IMR-90 (cell line): ENCODE measurements at regions not wholly inside any gene's neighbourhood (a gene's known extent, or its start where the extent isn't known, plus 50 kb on each side); places are given as distances from the start of the nearest gene placed in this dataset.

Source experiments
- ATAC-seq: fragments of 200-7000 bp; cut with Tn5 transposase; 2 replicates; pipeline ENCODE4 v1.9.1; 2020; ENCODE audit warnings: low read depth, mild to moderate bottlenecking, moderate library complexity
- BruUV-seq: library from RNA; stranded (reverse); fragments of 400-500 nt; replicated peaks from 2 replicates; lab custom pipeline; 2021; lab: Mats Ljungman, UMichigan
- CTCF ChIA-PET: fragments of 300-600 bp; formaldehyde crosslinking; extraction: SDS; loops from one replicate; lab custom pipeline; 2021; ENCODE audit warnings: antibody characterized with exemption; lab: Yijun Ruan, JAX
- POLR2A ChIA-PET: fragments of 300-600 bp; sonication (Branson Sonifier 250); formaldehyde crosslinking; loops from one replicate; lab custom pipeline; 2022; ENCODE audit warnings: antibody characterized with exemption; ENCODE audit not compliant: unreplicated experiment; lab: Charles Lee
- DNase-seq: peaks from one replicate; pipeline ENCODE4 v3.0.0; 2013
- H2AFZ ChIP-seq: replicated peaks from 2 replicates; pipeline ENCODE3; 2013; ENCODE audit warnings: low read length, mild to moderate bottlenecking; ENCODE audit not compliant: poor library complexity
- H2AK5ac ChIP-seq: 2 replicates; pipeline ENCODE4 v1.6.1; 2013; ENCODE audit warnings: low read depth, low read length, inconsistent platforms
- H2AK9ac ChIP-seq: replicated peaks from 2 replicates; pipeline ENCODE3; 2013; ENCODE audit warnings: mild to moderate bottlenecking, low read depth, low read length, moderate library complexity; ENCODE audit not compliant: poor library complexity
- H2BK120ac ChIP-seq: 2 replicates; pipeline ENCODE4 v1.6.1; 2013; ENCODE audit warnings: low read depth, low read length, inconsistent platforms
- H2BK15ac ChIP-seq: 3 replicates; pipeline ENCODE4 v1.6.1; 2013; ENCODE audit warnings: low read depth, low read length, inconsistent platforms
- H2BK20ac ChIP-seq: 2 replicates; pipeline ENCODE4 v1.6.1; 2013; ENCODE audit warnings: low read depth, mild to moderate bottlenecking, inconsistent platforms, low read length, moderate library complexity
- H2BK5ac ChIP-seq: 2 replicates; pipeline ENCODE4 v1.6.1; 2013; ENCODE audit warnings: mild to moderate bottlenecking, low read depth, low read length, inconsistent platforms; ENCODE audit not compliant: poor library complexity, severe bottlenecking
- H3K14ac ChIP-seq: replicated peaks from 2 replicates; pipeline ENCODE4 v1.6.1; 2013; ENCODE audit warnings: low read depth, low read length, inconsistent platforms
- H3K18ac ChIP-seq: 2 replicates; pipeline ENCODE4 v1.6.1; 2013; ENCODE audit warnings: low read depth, low read length, control low read depth
- H3K23ac ChIP-seq: 2 replicates; pipeline ENCODE4 v1.6.1; 2013; ENCODE audit warnings: low read depth, low read length, inconsistent platforms
- H3K27ac ChIP-seq: 2 replicates; pipeline ENCODE4 v1.5.1; 2013; ENCODE audit warnings: mild to moderate bottlenecking, control low read depth, low read length; ENCODE audit not compliant: insufficient read depth
- H3K27me3 ChIP-seq: 2 replicates; pipeline ENCODE4 v1.6.1; 2013; ENCODE audit warnings: low read length; ENCODE audit not compliant: control insufficient read depth, insufficient read depth
- H3K36me3 ChIP-seq: 2 replicates; pipeline ENCODE4 v1.6.1; 2013; ENCODE audit warnings: low read length, mixed read lengths; ENCODE audit not compliant: control insufficient read depth, insufficient read depth
- H3K4ac ChIP-seq: 2 replicates; pipeline ENCODE4 v1.6.1; 2013; ENCODE audit warnings: low read depth, low read length, inconsistent platforms
- H3K4me1 ChIP-seq: 2 replicates; pipeline ENCODE4 v1.6.1; 2013; ENCODE audit warnings: low read length, mixed read lengths; ENCODE audit not compliant: control insufficient read depth, insufficient read depth
- H3K4me2 ChIP-seq: 2 replicates; pipeline ENCODE4 v1.6.1; 2013; ENCODE audit warnings: low read depth, mild to moderate bottlenecking, control low read depth, low read length, moderate library complexity
- H3K4me3 ChIP-seq: 2 replicates; pipeline ENCODE4 v1.5.1; 2013; ENCODE audit warnings: low read depth, mild to moderate bottlenecking, control low read depth, low read length, moderate library complexity; ENCODE audit not compliant: insufficient read depth
- H3K56ac ChIP-seq: 2 replicates; pipeline ENCODE4 v1.6.1; 2013; ENCODE audit warnings: low read length, inconsistent platforms; ENCODE audit not compliant: insufficient read depth; ENCODE audit errors: extremely low read depth
- H3K79me1 ChIP-seq, 2 experiments: 2 replicates each; pipeline ENCODE4 v1.6.1; 2013; ENCODE audit warnings: low read length in 2 of 2, inconsistent platforms in 1 of 2, low read depth in 1 of 2
- H3K9ac ChIP-seq: 2 replicates; pipeline ENCODE4 v1.6.1; 2013; ENCODE audit warnings: low read depth, low read length, control low read depth
- H3K9me1 ChIP-seq: 2 replicates; pipeline ENCODE4 v1.6.1; 2013; ENCODE audit warnings: low read length, inconsistent platforms; ENCODE audit not compliant: insufficient read depth
- H3K9me3 ChIP-seq: 2 replicates; pipeline ENCODE4 v1.6.1; 2013; ENCODE audit warnings: low read length; ENCODE audit not compliant: control insufficient read depth, insufficient read depth
- H4K20me1 ChIP-seq: 2 replicates; pipeline ENCODE4 v1.6.1; 2013; ENCODE audit warnings: low read length, inconsistent platforms; ENCODE audit not compliant: insufficient read depth
- H4K5ac ChIP-seq: 2 replicates; pipeline ENCODE4 v1.6.1; 2013; ENCODE audit warnings: mild to moderate bottlenecking, low read depth, low read length, control low read depth
- H4K8ac ChIP-seq, 2 experiments: 2 replicates each; pipeline ENCODE4 v1.6.1; 2013; ENCODE audit warnings: low read depth in 2 of 2, low read length in 2 of 2, control low read depth in 1 of 2, inconsistent platforms in 1 of 2
- H4K91ac ChIP-seq: 2 replicates; pipeline ENCODE4 v1.6.1; 2013; ENCODE audit warnings: low read depth, low read length, inconsistent platforms; ENCODE audit not compliant: insufficient read depth
- CHD1 ChIP-seq: IDR thresholded peaks from 2 replicates; pipeline ENCODE4 v1.6.1; 2012; ENCODE audit warnings: low read depth, low read length, improper control_type of control experiment
- FOS ChIP-seq: fragments of 150-350 bp; IDR thresholded peaks from 2 replicates; pipeline ENCODE4 v1.6.1; 2016; ENCODE audit warnings: low read depth, low read length
- MAFK ChIP-seq: IDR thresholded peaks from 2 replicates; pipeline ENCODE4 v1.6.1; 2012; ENCODE audit warnings: low read depth, low read length, improper control_type of control experiment
- NFE2L2 ChIP-seq: fragments of 150-350 bp; IDR thresholded peaks from 2 replicates; pipeline ENCODE4 v1.6.1; 2016; ENCODE audit warnings: low read depth, mild to moderate bottlenecking, low read length
- RFX5 ChIP-seq: IDR thresholded peaks from 2 replicates; pipeline ENCODE4 v1.8.0; 2012; ENCODE audit warnings: low read depth, mild to moderate bottlenecking, low read length, moderate library complexity
- dilution Hi-C: fragments of 300-500 bp; cut with HindIII; formaldehyde crosslinking; loops from one replicate; pipeline ENCODE4 v1.14.3; 2018; ENCODE audit warnings: low sequenced_read_pairs; ENCODE audit not compliant: unreplicated experiment
- in situ Hi-C: fragments of 300-500 bp; cut with MboI; formaldehyde crosslinking; loops from 3 replicates; pipeline ENCODE4 v1.14.3; 2019; ENCODE audit warnings: low sequenced_read_pairs, inconsistent platforms, mixed read lengths
- intact Hi-C: fragments of 100-400 bp; cut with micrococcal nuclease; formaldehyde crosslinking; loops from 2 replicates; pipeline ENCODE4 v1.10.0; 2022

DNA sequence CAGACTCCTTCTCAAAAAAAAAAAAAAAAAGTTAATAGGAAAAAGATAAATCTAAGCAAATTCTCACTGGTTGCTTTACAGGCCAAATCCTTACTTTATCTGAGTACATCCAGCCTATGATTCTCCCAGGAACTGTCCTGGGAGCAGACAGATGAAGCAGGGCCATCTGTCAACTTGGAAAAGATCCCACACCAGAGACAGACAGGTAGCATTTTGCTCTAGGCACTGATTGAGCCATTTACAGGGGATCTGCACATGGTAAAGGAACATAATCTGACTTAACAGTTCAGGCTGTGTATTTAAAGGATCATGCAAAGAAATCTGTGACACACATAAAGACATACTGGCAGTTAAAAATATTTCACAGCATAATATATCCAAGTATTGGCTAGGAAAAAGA lies 1006.5 kb downstream of the TBL1XR1 start:
- intact Hi-C loops (no loop called here), dilution Hi-C loops (no loop called here), in situ Hi-C loops (no loop called here)
- H4K8ac ChIP-seq, result no peak overlapping the region
- H4K91ac ChIP-seq, result no peak overlapping the region
- no TSS peak for BruUV-seq
- H2BK20ac ChIP-seq, result no peak overlapping the region
- no peak overlapping the region for H3K27ac ChIP-seq
- H3K4me2 ChIP-seq, result no peak overlapping the region
- no peak overlapping the region for H2BK15ac ChIP-seq
- H2AK5ac ChIP-seq, result no peak overlapping the region
- no peak overlapping the region for H3K4me3 ChIP-seq
- H3K18ac ChIP-seq, result no peak overlapping the region
- no peaks in the 10 kb centered on the region for H3K27me3 ChIP-seq
- H3K4me1 ChIP-seq, result no peaks in the 10 kb centered on the region
- H2AK9ac ChIP-seq, result no peak overlapping the region
- no peak overlapping the region for H2BK120ac ChIP-seq
- no peak overlapping the region for H3K4ac ChIP-seq
- CTCF ChIA-PET, result no interaction called here
- H3K9me3 ChIP-seq, result no peaks in the 10 kb centered on the region
- H4K5ac ChIP-seq, result no peak overlapping the region
- H3K79me1 ChIP-seq, result no peaks in the 10 kb centered on the region
- H3K9ac ChIP-seq, result no peak overlapping the region
- H2AFZ ChIP-seq, result no peak overlapping the region
- H3K36me3 ChIP-seq, result no peaks in the 10 kb centered on the region
- no peak overlapping the region for H3K56ac ChIP-seq
- DNase-seq (no peak), ATAC-seq (no peak)
- no peak for TF ChIP-seq RFX5
- TF ChIP-seq CHD1, result no peak
- TF ChIP-seq NFE2L2, result no peak
- no peak for TF ChIP-seq MAFK
- TF ChIP-seq FOS, result no peak
- H3K9me1 ChIP-seq, result no peaks in the 10 kb centered on the region
- no peak overlapping the region for H2BK5ac ChIP-seq
- H3K14ac ChIP-seq, result no peak overlapping the region
- POLR2A ChIA-PET, result no interaction called here
- H4K20me1 ChIP-seq, result no peaks in the 10 kb centered on the region
- no peak overlapping the region for H3K23ac ChIP-seq
